ENCODE measurements at regions not wholly inside any gene's neighbourhood (a gene's known extent, or its start where the extent isn't known, plus 50 kb on each side); places are given as distances from the start of the nearest gene placed in this dataset.

DNA sequence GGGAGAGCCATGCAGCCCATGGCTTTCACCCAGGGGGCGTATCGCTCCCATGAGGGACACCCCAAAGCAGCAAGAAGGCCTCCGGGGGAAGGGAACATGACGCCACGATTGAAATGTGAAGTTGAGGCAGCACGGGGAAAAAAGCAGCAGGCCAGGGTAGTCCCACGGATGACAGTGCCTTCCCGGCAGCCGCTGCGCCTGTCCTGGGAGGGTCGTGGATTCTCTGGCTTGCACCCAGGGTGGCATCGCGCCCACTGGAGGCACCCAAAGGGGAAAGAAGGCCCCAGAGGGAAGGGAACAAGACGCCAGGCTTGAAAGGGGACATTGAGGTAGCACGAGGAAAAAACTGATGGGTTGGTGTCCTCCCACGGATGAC, 161.6 kb upstream of the ALG10B start:
- TF ChIP-seq, protein P1, sequence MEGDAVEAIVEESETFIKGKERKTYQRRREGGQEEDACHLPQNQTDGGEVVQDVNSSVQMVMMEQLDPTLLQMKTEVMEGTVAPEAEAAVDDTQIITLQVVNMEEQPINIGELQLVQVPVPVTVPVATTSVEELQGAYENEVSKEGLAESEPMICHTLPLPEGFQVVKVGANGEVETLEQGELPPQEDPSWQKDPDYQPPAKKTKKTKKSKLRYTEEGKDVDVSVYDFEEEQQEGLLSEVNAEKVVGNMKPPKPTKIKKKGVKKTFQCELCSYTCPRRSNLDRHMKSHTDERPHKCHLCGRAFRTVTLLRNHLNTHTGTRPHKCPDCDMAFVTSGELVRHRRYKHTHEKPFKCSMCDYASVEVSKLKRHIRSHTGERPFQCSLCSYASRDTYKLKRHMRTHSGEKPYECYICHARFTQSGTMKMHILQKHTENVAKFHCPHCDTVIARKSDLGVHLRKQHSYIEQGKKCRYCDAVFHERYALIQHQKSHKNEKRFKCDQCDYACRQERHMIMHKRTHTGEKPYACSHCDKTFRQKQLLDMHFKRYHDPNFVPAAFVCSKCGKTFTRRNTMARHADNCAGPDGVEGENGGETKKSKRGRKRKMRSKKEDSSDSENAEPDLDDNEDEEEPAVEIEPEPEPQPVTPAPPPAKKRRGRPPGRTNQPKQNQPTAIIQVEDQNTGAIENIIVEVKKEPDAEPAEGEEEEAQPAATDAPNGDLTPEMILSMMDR (conservative IDR thresholded peaks at IDR 0.05; ENCODE audit: low read length) = no peak
- TF ChIP-seq EZH2phosphoT487 (IDR thresholded peaks at IDR 0.05; ENCODE audit: borderline replicate concordance, low read depth, low read length) = no peak
